Caco-2 (cell line): ENCODE measurements at regions not wholly inside any gene's neighbourhood (a gene's known extent, or its start where the extent isn't known, plus 50 kb on each side); places are given as distances from the start of the nearest gene placed in this dataset.

Source experiments
- BruUV-seq: library from RNA; stranded (reverse); fragments of 400-500 nt; replicated peaks from 2 replicates; lab custom pipeline; 2021; lab: Mats Ljungman, UMichigan
- CTCF ChIA-PET: fragments of 300-600 bp; sonication (Branson Sonifier 250); formaldehyde crosslinking; loops from one replicate; lab custom pipeline; 2022; ENCODE audit warnings: antibody characterized with exemption; lab: Charles Lee
- POLR2A ChIA-PET: fragments of 300-600 bp; sonication (Branson Sonifier 250); formaldehyde crosslinking; loops from one replicate; lab custom pipeline; 2022; ENCODE audit warnings: antibody characterized with exemption; lab: Charles Lee
- DNase-seq, 2 experiments: peaks; one replicate each; pipeline versions ENCODE4 v3.0.0 to v3.0.0-alpha.2; 2020 to 2022
- H3K27me3 ChIP-seq: replicated peaks from 2 replicates; pipeline ENCODE4 v1.6.0; 2011; ENCODE audit warnings: low read length; ENCODE audit not compliant: control insufficient read depth, insufficient read depth
- H3K36me3 ChIP-seq: 2 replicates; pipeline ENCODE4 v1.5.1; 2011; ENCODE audit warnings: low read length; ENCODE audit not compliant: control insufficient read depth, insufficient read depth
- H3K4me1 ChIP-seq: fragments of 250-450 bp; sonication (Bioruptor Pico); 2 replicates; pipeline ENCODE4 v1.5.1; 2020; ENCODE audit warnings: mild to moderate bottlenecking
- H3K4me3 ChIP-seq: 2 replicates; pipeline ENCODE4 v1.5.1; 2011; ENCODE audit warnings: low read depth, mild to moderate bottlenecking, control low read depth, low read length
- H3K9me3 ChIP-seq: fragments of 250-450 bp; sonication (Bioruptor Pico); 2 replicates; pipeline ENCODE4 v1.5.1; 2020; ENCODE audit warnings: mild to moderate bottlenecking, moderate library complexity
- H3K27ac Mint-ChIP-seq: one replicate; pipeline ENCODE4 v1.8.0; 2022; ENCODE audit warnings: mixed read lengths; ENCODE audit not compliant: unreplicated experiment
- H3K27me3 Mint-ChIP-seq: one replicate; pipeline ENCODE4 v1.8.0; 2022; ENCODE audit warnings: mixed read lengths; ENCODE audit not compliant: insufficient read depth, unreplicated experiment
- H3K36me3 Mint-ChIP-seq: one replicate; pipeline ENCODE4 v1.8.0; 2022; ENCODE audit warnings: mild to moderate bottlenecking, mixed read lengths; ENCODE audit not compliant: insufficient read depth, unreplicated experiment
- H3K4me1 Mint-ChIP-seq: one replicate; pipeline ENCODE4 v1.8.0; 2022; ENCODE audit warnings: low read depth, mixed read lengths; ENCODE audit not compliant: unreplicated experiment
- H3K4me3 Mint-ChIP-seq: one replicate; pipeline ENCODE4 v1.8.0; 2022; ENCODE audit warnings: mild to moderate bottlenecking, moderate library complexity, mixed read lengths; ENCODE audit not compliant: unreplicated experiment
- H3K9me3 Mint-ChIP-seq: one replicate; pipeline ENCODE4 v1.8.0; 2022; ENCODE audit warnings: mixed read lengths; ENCODE audit not compliant: unreplicated experiment
- intact Hi-C: fragments of 100-400 bp; cut with micrococcal nuclease; formaldehyde crosslinking; loops from one replicate; pipeline ENCODE4 v1.10.0; 2022; ENCODE audit not compliant: unreplicated experiment
- TF ChIP-seq, protein P1 (sequence below), 2 experiments: fragments of 200-600 bp in 1 of 2; IDR thresholded peaks; 1 replicate in 1 of 2; 2 replicates in 1 of 2; pipeline versions ENCODE4 v1.5.1 to v1.8.0; 2011 to 2022; ENCODE audit warnings: antibody characterized with exemption in 1 of 2, control low read depth in 1 of 2, inconsistent platforms in 1 of 2, low read depth in 1 of 2, low read length in 1 of 2, mild to moderate bottlenecking in 1 of 2, moderate library complexity in 1 of 2; ENCODE audit not compliant: insufficient read depth in 1 of 2, severe bottlenecking in 1 of 2, unreplicated experiment in 1 of 2

GRCh38 chr1:187893471-187893870 is 1064.7 kb downstream of the PLA2G4A start:
- Histone ChIP-seq H3K9me3 (no peaks in the 10 kb centered on the region), H3K36me3 (no peaks in the 10 kb centered on the region), H3K4me1 (no peaks in the 10 kb centered on the region), H3K27me3 (no peaks in the 10 kb centered on the region), H3K4me3 (no peak overlapping the region)
- no peak overlapping the region for H3K4me3 Mint-ChIP-seq
- intact Hi-C loops = no loop called here
- no peaks in the 10 kb centered on the region for H3K27me3 Mint-ChIP-seq
- TF ChIP-seq, protein P1, sequence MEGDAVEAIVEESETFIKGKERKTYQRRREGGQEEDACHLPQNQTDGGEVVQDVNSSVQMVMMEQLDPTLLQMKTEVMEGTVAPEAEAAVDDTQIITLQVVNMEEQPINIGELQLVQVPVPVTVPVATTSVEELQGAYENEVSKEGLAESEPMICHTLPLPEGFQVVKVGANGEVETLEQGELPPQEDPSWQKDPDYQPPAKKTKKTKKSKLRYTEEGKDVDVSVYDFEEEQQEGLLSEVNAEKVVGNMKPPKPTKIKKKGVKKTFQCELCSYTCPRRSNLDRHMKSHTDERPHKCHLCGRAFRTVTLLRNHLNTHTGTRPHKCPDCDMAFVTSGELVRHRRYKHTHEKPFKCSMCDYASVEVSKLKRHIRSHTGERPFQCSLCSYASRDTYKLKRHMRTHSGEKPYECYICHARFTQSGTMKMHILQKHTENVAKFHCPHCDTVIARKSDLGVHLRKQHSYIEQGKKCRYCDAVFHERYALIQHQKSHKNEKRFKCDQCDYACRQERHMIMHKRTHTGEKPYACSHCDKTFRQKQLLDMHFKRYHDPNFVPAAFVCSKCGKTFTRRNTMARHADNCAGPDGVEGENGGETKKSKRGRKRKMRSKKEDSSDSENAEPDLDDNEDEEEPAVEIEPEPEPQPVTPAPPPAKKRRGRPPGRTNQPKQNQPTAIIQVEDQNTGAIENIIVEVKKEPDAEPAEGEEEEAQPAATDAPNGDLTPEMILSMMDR (IDR thresholded peaks at IDR 0.05; ENCODE audit: insufficient read depth in 1 of 2, low read depth in 1 of 2, low read length in 1 of 2, severe bottlenecking in 1 of 2, unreplicated experiment in 1 of 2) = no peak
- H3K4me1 Mint-ChIP-seq = peaks cover 7% of the 10 kb centered on the region
- no peaks in the 10 kb centered on the region for H3K9me3 Mint-ChIP-seq
- no peak overlapping the region for H3K27ac Mint-ChIP-seq
- no TSS peak for BruUV-seq
- DNase-seq = no peak
- no peaks in the 10 kb centered on the region for H3K36me3 Mint-ChIP-seq
- ChIA-PET POLR2A (no interaction called here), CTCF (no interaction called here)

DNA sequence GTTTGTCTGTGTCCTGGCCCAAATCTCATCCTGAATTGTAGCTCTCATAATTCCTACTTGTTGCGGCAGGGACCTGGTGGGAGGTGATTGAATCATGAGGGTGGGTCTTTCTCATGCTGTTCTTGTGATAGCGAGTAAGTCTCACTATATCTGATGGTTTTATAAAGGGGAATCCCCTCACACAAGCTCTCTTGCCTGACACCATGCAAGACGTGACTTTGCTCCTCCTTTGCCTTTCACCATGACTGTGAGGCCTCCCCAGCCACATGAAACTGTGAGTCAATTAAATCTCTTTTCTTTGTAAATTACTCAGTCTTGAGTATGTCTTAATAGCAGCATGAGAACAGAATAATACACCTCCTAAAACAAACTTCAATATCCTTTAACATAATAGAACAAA is 1065.6 kb downstream of the PLA2G4A start:
- POLR2A ChIA-PET = no interaction called here
- peaks cover 7% of the 10 kb centered on the region for H3K4me1 Mint-ChIP-seq
- H3K27me3 Mint-ChIP-seq = no peaks in the 10 kb centered on the region
- BruUV-seq = no TSS peak
- Histone ChIP-seq H3K9me3 (no peaks in the 10 kb centered on the region), H3K27me3 (no peaks in the 10 kb centered on the region), H3K4me3 (no peak overlapping the region), H3K4me1 (no peaks in the 10 kb centered on the region), H3K36me3 (no peaks in the 10 kb centered on the region)
- no peak overlapping the region for H3K4me3 Mint-ChIP-seq
- TF ChIP-seq, protein P1 (IDR thresholded peaks at IDR 0.05; ENCODE audit: insufficient read depth in 1 of 2, low read depth in 1 of 2, low read length in 1 of 2, severe bottlenecking in 1 of 2, unreplicated experiment in 1 of 2) = no peak
- intact Hi-C loops = no loop called here
- no peaks in the 10 kb centered on the region for H3K36me3 Mint-ChIP-seq
- CTCF ChIA-PET = no interaction called here
- H3K27ac Mint-ChIP-seq = no peak overlapping the region
- no peaks in the 10 kb centered on the region for H3K9me3 Mint-ChIP-seq
- no peak for DNase-seq

DNA sequence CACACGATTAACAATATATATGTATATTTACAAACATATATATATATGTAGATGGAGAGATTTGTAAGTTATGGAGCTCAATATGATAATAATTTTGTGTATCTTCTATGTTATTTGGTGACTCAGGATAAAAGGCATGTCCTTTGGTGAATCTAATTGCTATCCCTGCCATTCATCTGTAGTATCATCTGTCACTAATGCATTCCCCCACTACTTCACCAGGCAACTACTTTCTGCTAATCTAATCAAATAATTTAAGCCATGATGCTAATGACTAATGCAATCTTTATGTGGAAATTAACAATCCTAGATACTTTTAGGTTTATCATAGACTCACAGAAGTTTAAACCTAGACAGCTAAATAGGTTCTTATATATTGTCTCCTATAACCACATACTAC is 1074.5 kb downstream of the PLA2G4A start:
- H3K9me3 Mint-ChIP-seq = no peaks in the 10 kb centered on the region
- ChIA-PET POLR2A (no interaction called here), CTCF (no interaction called here)
- Histone ChIP-seq H3K27me3 (no peaks in the 10 kb centered on the region), H3K4me1 (no peaks in the 10 kb centered on the region), H3K4me3 (no peak overlapping the region), H3K9me3 (no peaks in the 10 kb centered on the region), H3K36me3 (no peaks in the 10 kb centered on the region)
- no peaks in the 10 kb centered on the region for H3K4me1 Mint-ChIP-seq
- DNase-seq = no peak
- H3K27ac Mint-ChIP-seq = no peak overlapping the region
- H3K36me3 Mint-ChIP-seq = no peaks in the 10 kb centered on the region
- intact Hi-C loops = no loop called here
- TF ChIP-seq, protein P1 (IDR thresholded peaks at IDR 0.05; ENCODE audit: insufficient read depth in 1 of 2, low read depth in 1 of 2, low read length in 1 of 2, severe bottlenecking in 1 of 2, unreplicated experiment in 1 of 2) = no peak
- no peak overlapping the region for H3K4me3 Mint-ChIP-seq
- BruUV-seq = no TSS peak
- no peaks in the 10 kb centered on the region for H3K27me3 Mint-ChIP-seq
